ENCODE measurements at regions not wholly inside any gene's neighbourhood (a gene's known extent, or its start where the extent isn't known, plus 50 kb on each side); places are given as distances from the start of the nearest gene placed in this dataset.
"Not testable (repeated sequence)": the region's sequence is repeated elsewhere in the genome, so short reads cannot be mapped to it uniquely, and the experiment has no call there.

GRCh38 chr12:47337581-47337980 is 257.8 kb upstream of the AMIGO2 start:
- H3K9me3 ChIP-seq (ENCODE audit: severe bottlenecking), result no peaks in the 10 kb centered on the region
- DNase-seq, result no peak
- no peak overlapping the region for H3K27ac ChIP-seq
- no peak overlapping the region for H3K4me3 ChIP-seq (ENCODE audit: low read depth, low read length)
- H3K36me3 ChIP-seq, result no peaks in the 10 kb centered on the region
- TF ChIP-seq, protein P1, sequence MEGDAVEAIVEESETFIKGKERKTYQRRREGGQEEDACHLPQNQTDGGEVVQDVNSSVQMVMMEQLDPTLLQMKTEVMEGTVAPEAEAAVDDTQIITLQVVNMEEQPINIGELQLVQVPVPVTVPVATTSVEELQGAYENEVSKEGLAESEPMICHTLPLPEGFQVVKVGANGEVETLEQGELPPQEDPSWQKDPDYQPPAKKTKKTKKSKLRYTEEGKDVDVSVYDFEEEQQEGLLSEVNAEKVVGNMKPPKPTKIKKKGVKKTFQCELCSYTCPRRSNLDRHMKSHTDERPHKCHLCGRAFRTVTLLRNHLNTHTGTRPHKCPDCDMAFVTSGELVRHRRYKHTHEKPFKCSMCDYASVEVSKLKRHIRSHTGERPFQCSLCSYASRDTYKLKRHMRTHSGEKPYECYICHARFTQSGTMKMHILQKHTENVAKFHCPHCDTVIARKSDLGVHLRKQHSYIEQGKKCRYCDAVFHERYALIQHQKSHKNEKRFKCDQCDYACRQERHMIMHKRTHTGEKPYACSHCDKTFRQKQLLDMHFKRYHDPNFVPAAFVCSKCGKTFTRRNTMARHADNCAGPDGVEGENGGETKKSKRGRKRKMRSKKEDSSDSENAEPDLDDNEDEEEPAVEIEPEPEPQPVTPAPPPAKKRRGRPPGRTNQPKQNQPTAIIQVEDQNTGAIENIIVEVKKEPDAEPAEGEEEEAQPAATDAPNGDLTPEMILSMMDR (IDR thresholded peaks at IDR 0.05; ENCODE audit: low read depth, low read length), result no peak
- H3K27me3 ChIP-seq (ENCODE audit: insufficient read depth, low read depth, severe bottlenecking), result no peaks in the 10 kb centered on the region

GRCh38 chr12:47333271-47333858 is 253.6 kb upstream of the AMIGO2 start:
- H3K9me3 ChIP-seq (ENCODE audit: severe bottlenecking); H3K36me3 ChIP-seq; H3K27me3 ChIP-seq (ENCODE audit: insufficient read depth, low read depth, severe bottlenecking); H3K4me3 ChIP-seq (ENCODE audit: low read depth, low read length); H3K27ac ChIP-seq; DNase-seq: not testable (repeated sequence)

DNA sequence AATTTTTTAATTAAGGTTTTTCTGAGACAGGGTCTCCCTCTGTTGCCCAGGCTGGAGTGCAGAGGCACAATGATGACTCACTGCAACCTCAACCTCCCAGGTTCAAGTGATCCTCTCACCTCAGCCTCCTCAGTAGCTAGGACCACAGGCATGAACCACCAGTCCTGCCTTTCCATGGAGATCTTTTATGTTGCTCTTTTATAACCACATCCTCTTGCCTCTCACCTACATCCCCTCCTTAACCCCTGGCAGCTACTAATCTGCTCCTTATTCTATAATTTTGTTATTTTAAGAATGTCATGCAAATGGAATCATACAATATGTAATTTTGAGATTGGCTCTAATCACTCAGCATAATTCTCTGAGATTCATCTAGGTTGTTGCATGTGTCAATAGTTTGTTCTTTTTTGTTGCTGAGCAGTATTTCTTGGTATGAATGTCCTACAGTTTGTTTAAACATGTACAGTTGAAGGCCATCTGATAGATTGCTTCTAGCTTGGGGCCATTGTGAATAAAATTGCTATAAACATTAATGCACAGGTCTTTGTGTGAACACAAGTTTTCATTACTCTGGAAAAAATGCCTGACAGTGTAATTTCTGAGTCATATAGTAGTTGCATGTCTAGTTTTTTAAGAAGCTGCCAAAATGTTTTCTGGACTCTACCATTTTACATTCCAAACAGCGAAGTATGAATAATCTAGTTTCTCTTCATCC is 249.2 kb upstream of the AMIGO2 start:
- no peak overlapping the region for H3K4me3 ChIP-seq (ENCODE audit: low read depth, low read length)
- DNase-seq, result no peak
- TF ChIP-seq, protein P1 (IDR thresholded peaks at IDR 0.05; ENCODE audit: low read depth, low read length), result no peak
- H3K9me3 ChIP-seq (ENCODE audit: severe bottlenecking), result no peaks in the 10 kb centered on the region
- H3K27me3 ChIP-seq (ENCODE audit: insufficient read depth, low read depth, severe bottlenecking), result peaks cover 5% of the 10 kb centered on the region
- H3K27ac ChIP-seq, result no peak overlapping the region
- H3K36me3 ChIP-seq, result no peaks in the 10 kb centered on the region

DNA sequence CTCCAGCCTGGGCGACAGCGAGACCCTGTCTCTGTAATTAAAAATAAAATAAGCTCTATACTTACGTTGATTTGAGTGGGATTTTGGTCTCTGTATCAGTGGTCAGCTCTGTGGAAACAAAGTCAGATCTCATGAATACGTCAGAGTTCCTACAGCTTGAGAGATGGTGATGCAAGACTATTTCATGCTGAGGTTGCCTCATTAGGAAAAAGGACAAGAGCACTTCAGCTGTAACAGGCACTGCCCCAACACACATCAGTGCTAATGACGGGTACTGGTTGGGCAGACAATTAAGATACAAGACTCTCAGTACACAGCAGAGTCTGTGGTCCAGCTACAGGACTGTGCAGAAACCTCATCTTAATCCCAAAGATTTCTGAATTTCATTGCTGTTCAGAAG is 246.4 kb upstream of the AMIGO2 start:
- Histone ChIP-seq H3K27me3 (ENCODE audit: insufficient read depth, low read depth, severe bottlenecking) (peaks cover 5% of the 10 kb centered on the region), H3K36me3 (no peaks in the 10 kb centered on the region), H3K27ac (no peak overlapping the region), H3K9me3 (ENCODE audit: severe bottlenecking) (no peaks in the 10 kb centered on the region), H3K4me3 (ENCODE audit: low read depth, low read length) (no peak overlapping the region)
- no peak for DNase-seq
- TF ChIP-seq, protein P1 (IDR thresholded peaks at IDR 0.05; ENCODE audit: low read depth, low read length), result no peak

DNA sequence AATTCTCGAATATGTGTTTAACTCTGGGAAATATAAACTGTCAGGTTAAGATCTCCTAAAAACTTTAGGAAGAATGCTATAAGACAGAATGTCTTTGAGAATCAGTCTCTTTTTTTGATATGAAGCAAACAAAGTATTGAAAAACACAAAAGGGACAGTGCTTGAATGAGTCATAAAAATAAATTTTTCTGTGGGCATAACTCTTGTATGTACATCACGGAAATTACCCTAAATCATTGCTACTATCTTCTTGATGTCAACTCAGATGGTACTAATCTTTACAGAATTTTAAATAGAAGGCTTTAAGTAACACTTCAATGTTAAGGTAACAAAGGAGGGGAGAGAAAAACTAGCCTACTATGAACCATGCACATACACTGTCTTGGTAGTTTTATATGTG is 244.0 kb upstream of the AMIGO2 start:
- Histone ChIP-seq H3K36me3 (no peaks in the 10 kb centered on the region), H3K27me3 (ENCODE audit: insufficient read depth, low read depth, severe bottlenecking) (peaks cover 5% of the 10 kb centered on the region), H3K9me3 (ENCODE audit: severe bottlenecking) (no peaks in the 10 kb centered on the region), H3K27ac (no peak overlapping the region), H3K4me3 (ENCODE audit: low read depth, low read length) (no peak overlapping the region)
- TF ChIP-seq, protein P1 (IDR thresholded peaks at IDR 0.05; ENCODE audit: low read depth, low read length), result no peak
- DNase-seq, result no peak

- Histone ChIP-seq H3K27me3 (ENCODE audit: insufficient read depth, low read depth, severe bottlenecking) (peaks cover 5% of the 10 kb centered on the region), H3K36me3 (no peaks in the 10 kb centered on the region), H3K4me3 (ENCODE audit: low read depth, low read length) (no peak overlapping the region), H3K9me3 (ENCODE audit: severe bottlenecking) (no peaks in the 10 kb centered on the region), H3K27ac (no peak overlapping the region)
- TF ChIP-seq, protein P1 (IDR thresholded peaks at IDR 0.05; ENCODE audit: low read depth, low read length), result no peak
- DNase-seq, result no peak
These were observed 241.7 kb upstream of the AMIGO2 start for GRCh38 chr12:47321436-47321835.

Measured in WERI-Rb-1 (cell line).